NCI-H1436 treated with DMSO at 0.1 percent for 48 hours (cell line): ENCODE measurements at regions not wholly inside any gene's neighbourhood (a gene's known extent, or its start where the extent isn't known, plus 50 kb on each side); places are given as distances from the start of the nearest gene placed in this dataset.

Experiments
- DNase-seq: peaks from one replicate; lab custom pipeline; 2025; lab: John Stamatoyannopoulos, UW

DNA sequence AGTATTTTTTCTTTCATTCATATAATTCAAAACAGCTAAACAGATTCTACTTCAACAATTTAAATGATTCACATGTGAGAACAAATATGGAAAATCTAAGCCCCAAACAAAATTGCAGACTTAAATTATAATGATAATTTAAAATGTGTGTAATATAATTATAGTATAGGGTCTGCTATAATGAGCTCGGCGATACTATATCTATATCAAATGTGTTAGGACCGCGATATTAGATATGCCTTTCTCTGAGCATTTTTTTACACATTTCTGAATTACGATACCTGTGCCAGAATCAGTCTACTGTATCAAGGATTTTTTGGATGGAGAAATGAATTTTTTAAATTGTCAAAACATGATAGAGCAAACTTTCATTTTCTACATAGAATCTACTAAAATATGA, 808.8 kb upstream of the POU3F3 start:
- no peak for DNase-seq

DNA sequence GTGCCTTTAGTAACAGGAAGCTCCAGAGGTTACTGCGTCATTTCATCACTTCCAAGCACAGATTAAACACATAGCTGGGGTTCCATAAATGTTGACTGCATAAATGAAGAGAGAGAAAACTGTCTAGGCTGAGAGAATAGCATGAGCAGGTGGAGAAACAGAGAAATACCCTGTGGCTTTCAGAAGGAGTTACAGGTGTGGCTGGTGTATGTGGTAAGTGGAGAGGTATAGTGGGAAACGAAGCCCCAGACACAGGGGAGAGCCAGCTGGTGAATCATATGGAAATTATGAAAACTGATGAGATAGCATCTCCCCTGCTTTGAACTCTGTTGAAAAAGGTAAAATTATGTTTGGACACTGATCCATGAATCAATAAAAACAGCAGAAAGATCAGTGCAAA, 807.4 kb upstream of the POU3F3 start:
- DNase-seq = no peak

DNA sequence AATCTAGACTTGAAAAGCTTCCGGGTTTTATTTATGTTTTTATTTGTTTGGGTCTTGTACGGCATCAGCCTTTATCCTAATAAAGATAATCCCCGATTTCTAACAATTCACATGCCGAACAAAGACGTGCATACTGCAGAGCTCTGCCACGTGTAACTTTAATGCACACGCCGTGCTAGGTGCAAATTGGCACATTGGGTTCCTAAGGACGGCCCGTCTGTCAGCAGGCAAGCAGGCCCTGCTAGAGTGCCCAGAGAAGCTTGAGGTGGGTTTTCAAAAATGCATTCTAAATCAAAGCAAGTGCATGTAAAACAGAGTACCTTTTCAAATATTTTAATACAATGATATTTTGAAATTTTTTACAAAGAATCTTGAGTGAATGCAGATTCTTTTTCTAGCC, 806.4 kb upstream of the POU3F3 start:
- DNase-seq = no peak

DNA sequence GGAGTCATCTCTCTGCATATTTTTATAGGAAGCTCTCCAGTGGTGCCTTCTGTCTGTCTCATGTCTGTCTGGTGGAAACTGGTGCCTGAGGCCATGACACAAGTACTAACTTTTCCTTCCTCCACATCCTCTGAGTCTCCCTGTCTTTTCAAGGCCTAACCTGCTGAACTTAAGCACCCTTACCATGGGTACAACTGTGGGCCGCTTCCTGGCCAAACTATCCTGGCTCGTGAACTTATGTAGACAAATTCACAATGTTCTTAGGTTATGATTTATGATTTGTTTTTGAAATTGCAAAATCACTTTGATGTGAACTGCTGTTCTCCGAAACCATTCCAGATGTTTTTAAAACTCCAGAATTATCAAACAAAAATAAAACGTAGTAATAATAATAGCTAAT, 804.5 kb upstream of the POU3F3 start:
- no peak for DNase-seq

DNA sequence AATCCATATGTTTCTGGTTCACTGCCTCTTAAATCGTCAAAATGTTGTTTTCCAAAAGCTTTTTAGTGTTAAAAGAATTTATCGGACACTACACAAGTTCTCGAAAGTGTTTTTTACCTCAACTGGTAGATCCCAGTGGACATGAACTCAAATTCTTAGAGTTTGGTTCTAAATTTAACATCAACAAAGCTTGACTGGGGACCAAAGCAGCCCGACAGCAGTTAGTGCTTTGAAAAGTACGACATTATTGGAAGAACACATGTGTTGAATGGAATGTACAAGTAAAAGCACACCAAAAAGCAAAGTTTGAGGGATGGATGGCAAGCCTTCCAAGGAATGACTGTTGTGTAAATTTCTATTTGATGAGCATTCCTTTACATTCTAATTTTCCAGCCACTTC, 803.9 kb upstream of the POU3F3 start:
- no peak for DNase-seq

DNA sequence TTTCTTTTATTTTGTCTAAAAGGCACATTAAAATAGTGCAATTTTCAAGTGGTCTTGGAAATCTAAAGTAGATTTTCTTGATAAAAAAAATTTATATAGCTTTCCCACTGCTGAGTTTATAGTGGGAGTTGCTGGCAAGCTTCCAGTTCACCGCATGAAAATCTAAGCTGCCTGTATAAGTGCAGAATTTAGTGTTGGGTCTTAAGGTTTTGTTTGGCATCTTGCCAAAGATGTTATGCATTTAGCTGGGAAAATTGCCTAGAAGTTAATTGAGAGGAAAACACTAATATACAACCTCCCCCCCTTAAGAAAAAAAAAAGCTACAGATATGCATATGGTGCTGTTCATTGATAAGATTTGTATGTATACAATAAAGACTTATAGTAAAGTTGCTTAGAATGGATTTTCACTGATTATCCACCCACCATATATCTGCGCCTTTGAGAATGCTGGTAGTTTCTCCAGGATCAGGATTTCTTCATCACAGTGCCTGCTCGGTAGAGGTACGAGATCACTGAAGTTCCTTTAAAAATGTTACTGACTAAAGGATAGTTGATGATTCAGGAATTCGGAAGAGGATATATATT, 803.2 kb upstream of the POU3F3 start:
- no peak for DNase-seq

DNA sequence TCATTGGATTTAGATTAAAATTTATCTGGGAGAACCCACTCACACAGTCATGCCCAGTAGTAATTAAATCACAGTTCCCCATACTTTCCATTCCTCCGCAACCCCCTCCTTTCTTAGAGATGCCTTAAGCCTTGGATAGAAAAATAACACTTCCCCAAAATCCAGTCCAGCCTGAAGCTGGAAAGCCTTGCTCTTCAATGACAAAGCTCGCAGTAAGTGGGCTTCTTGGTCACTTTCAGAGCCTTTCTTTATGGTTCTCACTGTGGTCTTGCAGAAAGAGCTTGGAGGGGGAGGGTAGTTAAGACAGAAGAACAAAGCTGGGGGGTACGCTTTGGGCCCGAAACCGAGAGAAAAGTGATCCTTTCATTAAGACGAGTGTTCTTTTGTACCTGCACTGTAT, 802.1 kb upstream of the POU3F3 start:
- no peak for DNase-seq

DNA sequence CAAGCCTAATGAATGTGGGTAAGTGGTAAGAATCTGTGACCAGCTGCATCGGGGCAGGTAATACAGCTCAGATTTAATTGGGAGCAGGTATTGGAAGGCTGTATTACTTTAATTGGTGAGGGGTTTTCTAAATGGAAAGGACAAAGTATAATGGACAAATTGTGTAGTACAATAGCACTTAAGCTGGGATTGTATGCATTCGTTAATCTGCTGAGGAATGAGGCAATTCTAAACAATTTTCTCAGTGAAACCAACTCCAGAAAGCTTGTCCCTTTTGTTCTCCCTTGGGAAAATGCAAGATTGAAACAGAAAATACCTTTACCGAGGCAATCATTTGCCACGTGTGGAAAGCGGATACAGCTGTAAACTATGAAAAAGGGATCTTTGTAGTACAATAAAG, 801.6 kb upstream of the POU3F3 start:
- no peak for DNase-seq

DNA sequence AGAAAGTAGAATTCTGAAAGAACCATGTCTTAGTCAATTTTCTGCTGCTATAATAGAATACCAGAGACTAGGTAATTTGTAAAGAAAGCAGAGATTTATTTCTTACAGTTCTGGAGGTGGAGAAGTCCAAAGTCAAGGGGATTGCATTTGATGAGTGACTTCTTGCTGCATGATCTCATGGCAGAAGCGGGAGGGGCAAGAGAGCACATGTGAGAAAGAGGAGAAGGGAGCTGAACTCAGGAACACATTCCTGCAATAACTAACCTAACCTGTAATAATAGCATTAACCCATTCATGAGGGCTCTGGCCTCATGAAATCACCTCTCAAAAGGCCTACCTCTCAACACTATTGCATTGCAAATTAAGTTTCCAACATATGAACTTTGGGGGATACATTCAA, 797.5 kb upstream of the POU3F3 start:
- no peak for DNase-seq

DNA sequence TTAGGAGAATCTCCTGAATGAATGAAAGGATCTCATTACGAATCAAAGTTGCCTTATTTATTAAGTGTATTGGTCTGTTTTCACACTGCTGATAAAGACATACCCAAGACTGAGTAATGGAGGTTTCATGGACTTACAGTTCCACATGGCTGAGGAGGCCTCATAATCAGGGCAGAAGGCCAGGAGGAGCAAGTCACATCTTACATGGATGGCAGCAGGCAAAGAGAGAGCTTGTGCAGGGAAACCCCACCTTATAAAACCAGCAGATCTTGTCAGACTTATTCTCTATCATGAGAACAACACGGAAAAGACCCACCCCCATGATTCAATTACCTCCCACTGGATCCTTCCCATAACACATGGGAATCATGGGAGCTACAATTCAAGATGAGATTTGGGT, 785.2 kb upstream of the POU3F3 start:
- DNase-seq = no peak

DNA sequence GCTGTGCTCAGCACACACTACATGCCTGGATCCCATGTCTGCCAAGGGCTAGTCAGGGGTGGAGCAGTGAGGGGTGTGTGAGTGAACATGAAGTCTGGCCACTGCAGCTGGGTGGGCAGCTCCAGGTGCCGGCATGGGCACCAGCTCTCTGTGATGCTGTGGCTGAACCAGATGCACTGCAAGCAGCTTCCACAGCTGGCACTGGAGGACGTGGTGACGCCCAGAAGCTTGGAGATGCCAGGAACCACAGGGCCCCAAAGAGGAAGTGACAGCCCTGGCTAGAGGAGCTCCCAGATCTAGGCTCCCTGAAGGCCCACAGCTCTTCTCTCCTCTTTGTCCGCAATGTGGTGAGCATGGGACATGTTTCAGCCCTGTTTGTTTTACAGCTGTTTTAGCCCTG, 776.3 kb upstream of the POU3F3 start:
- DNase-seq = no peak

DNA sequence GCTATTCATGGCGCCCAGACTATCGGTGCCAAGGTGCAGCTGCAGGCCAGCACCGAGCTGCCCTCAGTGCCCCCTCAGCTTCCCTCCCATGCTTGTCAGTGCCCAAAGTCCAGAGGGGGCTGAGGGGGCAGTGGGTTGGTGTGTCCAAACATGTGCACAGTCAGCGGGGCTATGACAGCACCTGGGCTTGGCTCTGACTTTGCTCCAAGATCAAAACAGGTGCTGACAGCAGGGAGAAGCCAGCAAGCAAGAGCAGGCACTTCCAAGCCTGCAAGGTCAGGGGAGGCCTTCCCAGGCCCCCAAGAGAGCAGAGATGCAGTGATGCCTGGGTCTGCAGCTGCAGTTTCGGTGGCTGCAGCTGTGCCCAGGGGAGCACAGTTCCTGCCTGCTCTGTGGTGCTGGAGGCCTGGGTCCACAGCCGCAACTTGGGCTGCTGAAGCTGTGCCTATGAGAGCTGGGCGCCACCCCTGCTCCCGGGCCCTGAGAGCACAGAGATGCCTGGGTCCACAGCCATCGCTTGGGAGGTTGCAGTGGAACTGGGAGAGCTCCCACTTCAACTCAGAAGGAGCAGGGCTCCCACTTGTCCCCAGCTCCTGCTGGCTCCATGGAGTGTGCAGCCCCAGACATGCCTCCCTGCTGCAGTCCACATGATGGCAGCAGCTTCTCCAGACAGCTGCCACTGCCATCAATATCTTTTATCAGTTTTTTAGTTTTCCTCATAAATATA, 775.3 kb upstream of the POU3F3 start:
- no peak for DNase-seq

DNA sequence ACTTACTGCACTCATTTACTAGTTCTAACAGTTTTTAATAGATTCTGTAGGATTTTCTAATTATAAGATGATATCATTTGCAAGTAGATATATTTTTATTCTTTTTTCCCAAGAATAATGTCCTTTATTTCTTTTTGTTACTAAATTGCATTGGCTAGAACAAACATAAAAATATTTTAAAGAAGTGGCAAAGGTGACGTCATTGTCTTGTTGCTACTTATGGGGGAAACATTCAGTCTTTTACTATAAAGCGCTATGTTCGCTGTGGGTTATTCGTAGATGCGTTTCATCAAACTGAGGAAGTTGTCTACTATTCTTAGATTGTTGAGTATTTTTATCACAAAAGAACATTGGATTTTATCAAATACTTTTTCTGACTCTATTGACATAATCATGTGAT, 765.2 kb upstream of the POU3F3 start:
- DNase-seq = no peak

DNA sequence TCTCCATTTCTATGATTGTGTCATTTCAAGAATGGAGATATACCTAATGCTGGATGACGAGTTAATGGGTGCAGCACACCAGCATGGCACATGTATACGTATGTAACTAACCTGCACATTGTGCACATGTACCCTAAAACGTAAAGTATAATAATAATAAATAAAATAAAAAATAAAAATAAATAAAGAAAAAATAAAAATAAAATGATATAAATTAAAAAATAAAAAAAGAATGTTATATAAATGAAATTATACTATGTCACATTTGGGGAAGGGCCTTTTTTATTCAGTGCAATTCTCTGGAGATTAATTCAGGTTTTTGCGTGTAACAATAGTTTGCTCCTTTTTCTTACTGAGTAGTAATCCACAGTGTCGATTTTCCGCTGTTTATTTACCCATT, 763.5 kb upstream of the POU3F3 start:
- no peak for DNase-seq

DNA sequence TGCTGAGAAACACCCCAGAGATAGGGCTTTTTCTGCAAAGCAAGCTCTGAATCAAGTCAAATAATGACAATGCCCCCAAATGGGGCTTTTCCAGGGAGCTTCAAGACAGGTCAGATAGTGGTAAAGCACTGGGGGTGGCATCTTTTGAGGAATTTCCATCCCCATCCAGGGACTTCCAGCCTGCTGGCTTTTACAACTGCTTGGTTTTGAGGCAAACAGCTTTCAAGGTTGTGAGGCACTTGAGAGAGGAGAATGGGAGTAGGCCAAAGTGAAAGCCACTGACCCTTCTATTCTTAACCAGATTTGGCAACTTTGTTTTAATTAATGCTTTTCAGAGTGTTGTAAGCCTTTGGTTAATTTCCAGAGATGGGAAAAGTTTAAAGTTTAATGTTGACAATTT, 762.0 kb upstream of the POU3F3 start:
- DNase-seq = no peak

DNA sequence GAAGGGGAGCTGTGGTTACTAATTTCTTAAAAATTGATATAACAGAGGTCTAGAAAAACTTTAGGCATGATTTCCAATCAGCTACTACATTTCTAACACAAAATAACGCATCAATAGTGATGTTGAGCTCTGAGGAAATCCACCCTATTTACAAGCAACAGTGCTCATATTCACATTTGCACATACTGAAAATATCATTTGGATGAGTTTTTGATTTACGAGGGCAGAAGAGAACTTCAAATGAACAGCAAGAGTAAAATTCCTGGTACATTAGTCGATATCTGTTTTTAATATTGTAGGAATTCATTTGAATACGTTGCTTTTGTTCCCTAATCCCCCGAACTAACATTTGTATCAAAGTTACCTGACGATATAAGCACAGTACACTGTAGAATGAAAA, 761.0 kb upstream of the POU3F3 start:
- DNase-seq = no peak

DNA sequence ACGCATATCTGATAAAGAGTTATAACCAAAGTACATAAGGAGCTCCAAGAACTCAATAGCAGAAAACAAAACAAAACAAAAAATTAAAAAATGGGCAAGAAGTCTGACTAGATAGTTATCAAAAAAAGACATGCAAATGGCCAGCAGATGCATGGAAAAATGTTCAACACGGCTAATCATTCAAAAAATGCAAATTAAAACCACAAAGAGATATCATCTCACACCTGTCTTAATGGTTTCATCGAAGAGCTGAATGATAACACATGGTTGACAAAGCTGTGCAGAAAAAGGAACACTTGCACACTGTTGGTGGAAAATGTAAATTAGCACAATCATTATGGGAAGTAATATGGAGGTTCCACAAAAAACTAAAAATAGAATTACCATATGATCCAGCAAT, 751.3 kb upstream of the POU3F3 start:
- DNase-seq = no peak

DNA sequence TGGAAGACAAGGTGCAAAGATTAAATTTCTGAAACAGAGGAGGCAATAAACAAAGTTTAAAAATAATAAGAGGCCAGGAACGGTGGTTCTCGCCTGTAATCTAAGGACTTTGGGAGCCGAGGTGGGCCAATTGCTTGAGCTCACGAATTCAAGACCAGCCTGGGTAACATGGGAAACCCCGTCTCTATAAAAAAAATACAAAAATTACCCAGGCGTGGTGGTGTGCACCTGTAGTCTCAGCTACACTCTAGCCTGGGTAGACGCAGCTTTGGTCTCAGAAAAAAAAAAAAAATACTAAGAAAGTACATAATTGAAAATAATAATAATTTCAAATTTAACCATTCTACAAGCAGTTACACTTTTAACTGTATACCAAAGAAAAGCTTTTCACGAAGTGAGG, 744.6 kb upstream of the POU3F3 start:
- no peak for DNase-seq

DNA sequence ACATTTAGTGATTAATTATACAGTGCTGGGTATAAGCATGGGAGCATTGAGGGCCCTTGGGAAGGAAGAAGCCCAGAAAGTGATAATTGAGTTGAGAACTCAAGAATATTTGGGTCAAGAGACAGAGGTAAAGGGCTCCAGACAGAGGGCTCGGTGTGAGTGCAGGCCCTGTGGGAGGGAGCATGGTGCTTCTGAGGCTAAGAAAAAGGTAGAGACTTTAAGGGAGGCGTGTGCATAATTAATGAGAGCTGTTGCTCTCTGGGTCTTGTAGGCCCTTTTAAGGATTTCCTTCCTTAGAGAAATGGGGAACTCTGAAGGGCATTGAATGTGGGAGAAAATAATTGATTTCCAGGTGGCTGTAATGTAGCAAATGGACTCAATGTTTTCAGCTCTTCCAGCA, 735.0 kb upstream of the POU3F3 start:
- DNase-seq = no peak

DNA sequence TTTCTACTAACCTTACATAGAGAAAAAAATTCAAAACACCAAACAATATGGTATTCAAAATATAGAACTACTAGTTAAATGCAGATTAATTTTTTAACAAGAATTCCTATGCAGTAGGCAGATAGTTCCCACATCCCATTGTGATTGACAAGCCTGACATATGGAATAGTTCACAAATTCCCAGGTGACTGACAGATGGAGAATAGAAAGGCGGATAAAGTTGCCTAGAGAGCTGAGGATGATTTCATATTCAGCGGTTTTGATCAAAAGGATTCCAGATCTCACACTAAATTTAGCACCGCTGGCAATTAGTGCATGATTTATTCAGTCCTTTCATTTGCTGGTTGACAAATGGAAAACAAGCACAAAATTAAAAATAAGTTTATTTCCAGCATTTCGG, 733.7 kb upstream of the POU3F3 start:
- DNase-seq = no peak

DNA sequence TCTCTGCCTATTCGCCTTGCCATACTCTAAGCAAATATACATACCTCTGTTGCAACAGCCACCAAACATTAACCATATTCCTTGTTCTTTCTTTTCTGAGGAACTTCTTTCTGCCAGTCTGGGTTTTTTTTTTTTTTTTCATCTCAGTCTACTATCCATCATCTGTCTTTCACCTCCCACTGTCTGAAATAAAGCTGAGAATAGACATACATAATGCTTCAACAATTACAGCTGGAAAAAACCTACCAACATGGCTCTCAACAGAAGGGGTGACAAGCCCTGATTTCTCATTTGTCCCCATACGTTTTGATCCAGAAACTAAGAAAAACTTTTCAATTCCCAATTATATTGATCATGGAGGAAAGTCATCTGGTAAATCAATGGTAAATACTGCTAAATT, 728.8 kb upstream of the POU3F3 start:
- DNase-seq = no peak

DNA sequence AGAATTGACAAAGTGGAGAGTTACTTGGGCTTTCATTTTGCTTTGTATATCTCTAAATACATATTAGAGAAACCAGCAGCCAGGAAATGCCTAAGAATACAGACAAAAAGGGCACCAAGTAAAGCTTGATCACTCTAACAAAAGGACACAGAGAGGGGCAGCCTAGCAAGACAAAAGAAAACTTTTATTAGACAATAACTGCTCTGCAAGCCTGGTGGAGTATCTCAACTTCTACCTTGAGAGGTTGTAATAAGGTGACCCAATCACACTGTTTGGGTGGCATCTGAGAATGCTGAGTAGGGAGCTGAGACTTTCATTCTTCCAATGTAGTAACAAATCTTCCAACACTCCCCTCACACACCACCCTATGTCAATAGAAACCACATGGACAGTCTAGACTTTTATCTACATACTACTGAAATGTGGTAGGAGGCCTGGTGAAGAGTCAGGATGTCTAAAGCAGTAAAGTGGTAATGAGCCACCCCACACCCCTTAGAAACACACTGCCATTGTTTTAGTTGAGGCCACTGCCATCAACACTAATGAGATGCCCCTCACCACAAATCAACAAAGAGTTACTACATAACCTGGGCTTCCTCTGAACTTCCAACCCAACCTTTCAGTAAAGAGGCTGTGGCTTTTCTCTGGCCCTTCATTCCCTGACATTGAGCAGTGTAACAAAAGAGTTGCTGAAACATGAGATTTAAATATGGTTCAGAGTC, 726.7 kb upstream of the POU3F3 start:
- no peak for DNase-seq

DNA sequence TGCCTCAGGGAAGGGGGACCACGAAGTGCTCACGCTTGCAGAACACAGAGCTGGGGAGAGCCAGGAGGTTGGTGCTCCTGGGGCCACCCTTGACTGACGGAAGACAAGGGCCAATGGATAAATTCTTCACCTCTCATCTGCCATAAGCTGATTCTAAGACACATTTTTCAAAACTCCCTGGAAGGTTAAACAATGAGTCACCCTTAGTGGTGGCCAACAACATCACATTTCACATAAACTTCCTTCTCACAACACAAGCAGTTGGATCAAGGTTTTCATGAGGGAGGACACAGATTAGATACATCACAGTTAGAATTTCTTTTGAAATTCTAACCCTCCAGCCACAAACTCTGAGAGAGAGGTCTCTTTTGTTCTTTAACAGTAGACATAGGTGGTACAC, 713.6 kb upstream of the POU3F3 start:
- DNase-seq = no peak

DNA sequence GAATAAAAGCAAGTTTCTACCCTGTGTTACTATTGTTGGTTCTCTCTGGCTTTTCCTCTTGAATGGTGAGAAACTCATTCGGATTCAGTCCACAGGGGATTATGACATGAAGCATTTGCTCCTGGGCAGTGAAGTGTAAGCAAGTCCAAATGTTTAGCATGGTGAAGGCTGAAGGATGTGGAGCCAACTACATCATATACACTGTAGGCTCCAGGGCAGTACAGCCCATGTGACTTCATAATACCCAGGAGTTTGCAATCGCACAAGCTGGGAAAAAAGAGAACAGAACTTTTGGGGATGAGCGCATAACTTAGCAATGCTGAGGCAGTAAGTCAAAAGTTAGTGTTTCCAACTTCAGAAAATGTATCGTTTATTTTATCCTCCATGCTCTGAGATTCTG, 695.7 kb upstream of the POU3F3 start:
- DNase-seq = no peak
